ENCODE measurements at regions not wholly inside any gene's neighbourhood (a gene's known extent, or its start where the extent isn't known, plus 50 kb on each side); places are given as distances from the start of the nearest gene placed in this dataset.

DNA sequence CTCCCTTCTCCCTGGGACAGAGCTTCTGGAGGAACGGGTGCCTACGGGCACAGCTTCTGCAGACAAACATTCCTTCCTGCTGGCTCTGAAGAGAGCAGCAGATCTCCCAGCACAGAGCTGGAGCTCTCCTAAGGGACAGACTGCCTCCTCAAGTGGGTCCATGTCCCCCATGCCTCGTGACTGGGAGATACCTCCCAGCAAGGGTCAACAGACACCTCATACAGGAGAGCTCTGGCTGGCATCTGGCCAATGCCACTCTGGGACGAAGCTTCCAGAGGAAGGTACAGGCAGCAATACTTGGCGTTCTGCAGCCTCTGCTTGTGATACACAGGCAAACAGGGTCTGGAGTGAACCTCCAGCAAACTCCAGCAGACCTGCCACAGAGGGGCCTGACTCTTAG lies 227.9 kb downstream of the SPATA31D1 start:
- TF ChIP-seq, protein P1, sequence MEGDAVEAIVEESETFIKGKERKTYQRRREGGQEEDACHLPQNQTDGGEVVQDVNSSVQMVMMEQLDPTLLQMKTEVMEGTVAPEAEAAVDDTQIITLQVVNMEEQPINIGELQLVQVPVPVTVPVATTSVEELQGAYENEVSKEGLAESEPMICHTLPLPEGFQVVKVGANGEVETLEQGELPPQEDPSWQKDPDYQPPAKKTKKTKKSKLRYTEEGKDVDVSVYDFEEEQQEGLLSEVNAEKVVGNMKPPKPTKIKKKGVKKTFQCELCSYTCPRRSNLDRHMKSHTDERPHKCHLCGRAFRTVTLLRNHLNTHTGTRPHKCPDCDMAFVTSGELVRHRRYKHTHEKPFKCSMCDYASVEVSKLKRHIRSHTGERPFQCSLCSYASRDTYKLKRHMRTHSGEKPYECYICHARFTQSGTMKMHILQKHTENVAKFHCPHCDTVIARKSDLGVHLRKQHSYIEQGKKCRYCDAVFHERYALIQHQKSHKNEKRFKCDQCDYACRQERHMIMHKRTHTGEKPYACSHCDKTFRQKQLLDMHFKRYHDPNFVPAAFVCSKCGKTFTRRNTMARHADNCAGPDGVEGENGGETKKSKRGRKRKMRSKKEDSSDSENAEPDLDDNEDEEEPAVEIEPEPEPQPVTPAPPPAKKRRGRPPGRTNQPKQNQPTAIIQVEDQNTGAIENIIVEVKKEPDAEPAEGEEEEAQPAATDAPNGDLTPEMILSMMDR (IDR thresholded peaks at IDR 0.05), result no peak
- TF ChIP-seq POLR2A (IDR thresholded peaks at IDR 0.05) (no peak), POLR2AphosphoS5 (IDR thresholded peaks at IDR 0.05) (no peak), EP300 (IDR thresholded peaks at IDR 0.05; ENCODE audit: low read depth) (no peak)
- H3K27ac ChIP-seq, result no peak overlapping the region
- WGBS, 2 donors (ENCODE audit: low coverage in 1 of 2), result 81 to 90% methylated on average over 2 to 5 of the region's 5 CpGs
- intact Hi-C loops (cut with DNase I; ENCODE audit: low total_unique reads), result no loop called here
- no peak for DNase-seq
- in situ Hi-C loops (cut with MboI; ENCODE audit: low pct_ligation_motif_present in 1 of 4, low pct_unique_long_range_greater_than_20kb in 1 of 4, low sequenced_read_pairs in 3 of 4), result loop anchor here in 1 of 4 donors (25.0 kb wide), 1 partner anchor 96 kb away; no protein-coding TSS in a partner anchor
- H3K27me3 ChIP-seq, result no peaks in the 10 kb centered on the region
- no peaks in the 10 kb centered on the region for H3K9me3 ChIP-seq
- H3K4me1 ChIP-seq, result no peaks in the 10 kb centered on the region
- H3K4me3 ChIP-seq, result no peak overlapping the region
- H3K36me3 ChIP-seq, result no peaks in the 10 kb centered on the region

- TF ChIP-seq, protein P1 (IDR thresholded peaks at IDR 0.05), result no peak
- no peak overlapping the region for H3K4me3 ChIP-seq
- H3K36me3 ChIP-seq, result no peaks in the 10 kb centered on the region
- intact Hi-C loops (cut with DNase I; ENCODE audit: low total_unique reads) (no loop called here), in situ Hi-C loops (cut with MboI; ENCODE audit: low pct_ligation_motif_present in 1 of 4, low pct_unique_long_range_greater_than_20kb in 1 of 4, low sequenced_read_pairs in 3 of 4) (loop anchor here in 1 of 4 donors (25.0 kb wide), 1 partner anchor 89 kb away; no protein-coding TSS in a partner anchor)
- no peak for DNase-seq
- no peaks in the 10 kb centered on the region for H3K4me1 ChIP-seq
- no peaks in the 10 kb centered on the region for H3K9me3 ChIP-seq
- H3K27me3 ChIP-seq, result no peaks in the 10 kb centered on the region
- H3K27ac ChIP-seq, result no peak overlapping the region
- 53 to 75% methylated on average over 2 to 3 of the region's 3 CpGs for WGBS, 2 donors (ENCODE audit: low coverage in 1 of 2)
These were observed 234.9 kb downstream of the SPATA31D1 start for GRCh38 chr9:82223442-82223841.

- TF ChIP-seq POLR2AphosphoS5 (IDR thresholded peaks at IDR 0.05) (no peak), POLR2A (IDR thresholded peaks at IDR 0.05) (no peak), EP300 (IDR thresholded peaks at IDR 0.05; ENCODE audit: low read depth) (no peak)
- TF ChIP-seq, protein P1 (IDR thresholded peaks at IDR 0.05), result no peak
- no peaks in the 10 kb centered on the region for H3K27me3 ChIP-seq
- H3K9me3 ChIP-seq, result peaks cover 9 to 10% of the 10 kb centered on the region in 2 donors
- no peak overlapping the region for H3K4me3 ChIP-seq
- no peak overlapping the region for H3K27ac ChIP-seq
- in situ Hi-C loops (cut with MboI; ENCODE audit: low pct_ligation_motif_present in 1 of 4, low pct_unique_long_range_greater_than_20kb in 1 of 4, low sequenced_read_pairs in 3 of 4) (no loop called here), intact Hi-C loops (cut with DNase I; ENCODE audit: low total_unique reads) (no loop called here)
- no peaks in the 10 kb centered on the region for H3K36me3 ChIP-seq
- H3K4me1 ChIP-seq, result no peaks in the 10 kb centered on the region
- WGBS, 2 donors (ENCODE audit: low coverage in 1 of 2), result 54 to 70% methylated on average over 1 to 2 of the region's 2 CpGs
- DNase-seq, result no peak
These were observed 242.8 kb downstream of the SPATA31D1 start for GRCh38 chr9:82231411-82231810.

DNA sequence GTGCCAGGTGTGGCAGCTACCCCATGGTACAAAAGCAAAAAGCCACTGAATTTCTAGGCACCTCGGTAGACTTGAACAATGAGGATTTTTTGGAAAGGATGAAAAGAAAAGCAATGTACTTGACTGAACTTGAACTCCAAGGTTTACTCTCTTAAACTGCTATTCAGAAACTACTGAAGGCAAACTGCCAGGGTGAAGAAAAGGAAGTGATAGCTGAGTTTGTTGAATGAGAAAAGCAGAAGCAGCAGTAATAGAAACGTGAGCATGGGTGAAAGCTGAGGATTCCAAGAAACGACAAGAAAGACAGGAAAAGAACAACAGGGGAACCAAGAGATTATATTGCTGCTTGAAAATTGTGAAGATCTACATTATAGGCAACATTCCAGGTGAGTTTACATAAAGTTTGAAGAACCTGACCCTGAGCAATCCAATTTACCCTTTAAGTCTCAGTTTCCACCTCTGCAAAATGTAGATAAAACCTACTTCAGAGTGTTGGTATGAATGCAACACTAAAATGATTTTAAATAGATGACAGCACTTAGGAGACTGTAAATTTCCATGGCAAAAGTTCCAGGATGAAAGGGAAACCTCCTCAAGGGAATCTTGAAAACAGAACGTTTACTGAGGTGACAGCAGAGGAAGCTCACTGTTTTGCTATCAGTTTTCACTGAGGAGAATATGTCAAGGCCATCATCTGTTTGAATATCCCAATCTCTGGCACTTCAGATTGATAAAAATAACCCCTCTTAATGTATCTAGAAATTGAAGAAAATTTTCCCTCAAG lies 245.8 kb downstream of the SPATA31D1 start:
- H3K4me1 ChIP-seq, result no peaks in the 10 kb centered on the region
- H3K9me3 ChIP-seq, result peaks cover 12 to 14% of the 10 kb centered on the region in 2 donors
- H3K36me3 ChIP-seq, result no peaks in the 10 kb centered on the region
- no peak for DNase-seq
- TF ChIP-seq, protein P1 (IDR thresholded peaks at IDR 0.05), result no peak
- TF ChIP-seq EP300 (IDR thresholded peaks at IDR 0.05; ENCODE audit: low read depth) (no peak), POLR2AphosphoS5 (IDR thresholded peaks at IDR 0.05) (no peak), POLR2A (IDR thresholded peaks at IDR 0.05) (no peak)
- H3K27ac ChIP-seq, result no peak overlapping the region
- H3K27me3 ChIP-seq, result no peaks in the 10 kb centered on the region
- WGBS, 2 donors (ENCODE audit: low coverage in 1 of 2), result 25 to 28% methylated on average over 4 of the region's 4 CpGs
- H3K4me3 ChIP-seq, result no peak overlapping the region
- intact Hi-C loops (cut with DNase I; ENCODE audit: low total_unique reads), result no loop called here
- in situ Hi-C loops (cut with MboI; ENCODE audit: low pct_ligation_motif_present in 1 of 4, low pct_unique_long_range_greater_than_20kb in 1 of 4, low sequenced_read_pairs in 3 of 4), result no loop called here

Measured in transverse colon (tissue), 4 donors.